Heart right ventricle (tissue), 16 donors: ENCODE measurements at regions not wholly inside any gene's neighbourhood (a gene's known extent, or its start where the extent isn't known, plus 50 kb on each side); places are given as distances from the start of the nearest gene placed in this dataset.
"Not testable (repeated sequence)": the region's sequence is repeated elsewhere in the genome, so short reads cannot be mapped to it uniquely, and the experiment has no call there.

Source experiments
- ATAC-seq, 8 donors: fragments of 200-7000 bp; cut with Tn5 transposase; one replicate each; pipeline ENCODE4 v1.9.1; 2020; ENCODE audit warnings: mild to moderate bottlenecking in 8 of 8, moderate library complexity in 8 of 8, moderate number of reproducible peaks in 1 of 8
- DNase-seq, 2 donors: peaks; one replicate each; pipeline ENCODE4 v3.0.0-alpha.2; 2020
- H3K27ac ChIP-seq, 10 donors: fragments of 200-600 bp; sonication (generic) in 2 of 10; one replicate each; pipeline versions ENCODE4 v1.5.0 to v1.8.0; 2020 to 2022; ENCODE audit warnings: mild to moderate bottlenecking in 3 of 10
- H3K27me3 ChIP-seq, 7 donors: fragments of 200-600 bp; one replicate each; pipeline ENCODE4 v1.8.0; 2021 to 2022; ENCODE audit warnings: mild to moderate bottlenecking in 2 of 7
- H3K36me3 ChIP-seq, 9 donors: fragments of 200-600 bp; sonication (generic) in 1 of 9; one replicate each; pipeline versions ENCODE4 v1.5.0 to v1.8.0; 2020 to 2022; ENCODE audit warnings: mild to moderate bottlenecking in 2 of 9
- H3K4me1 ChIP-seq, 9 donors: fragments of 200-600 bp; sonication (generic) in 1 of 9; one replicate each; pipeline versions ENCODE4 v1.5.0 to v1.8.0; 2020 to 2022; ENCODE audit warnings: mild to moderate bottlenecking in 4 of 9
- H3K4me3 ChIP-seq, 10 donors: fragments of 200-600 bp; sonication (generic) in 2 of 10; one replicate each; pipeline versions ENCODE4 v1.5.0 to v1.8.0; 2020 to 2022; ENCODE audit warnings: mild to moderate bottlenecking in 7 of 10, moderate library complexity in 2 of 10
- H3K9me3 ChIP-seq, 11 donors: fragments of 200-600 bp in 10 of 11; sonication (generic) in 2 of 11; one replicate each; pipeline versions ENCODE4 v1.5.0 to v1.8.0; 2013 to 2022; ENCODE audit warnings: mild to moderate bottlenecking in 2 of 11, control low read depth in 1 of 11, moderate library complexity in 1 of 11
- CTCF ChIP-seq, 9 donors: fragments of 200-600 bp; sonication (generic) in 2 of 9; IDR thresholded peaks; one replicate each; pipeline versions ENCODE4 v1.5.0 to v1.8.0; 2021 to 2022; ENCODE audit warnings: antibody characterized with exemption in 9 of 9, mild to moderate bottlenecking in 5 of 9, moderate library complexity in 1 of 9
- WGBS, 2 donors: extraction: QIAGEN DNeasy Blood & Tissue Kit; methylation state at CpG; one replicate each; pipeline ENCODE4 v1.1.7; 2013; ENCODE audit warnings: inconsistent platforms in 1 of 2; 5-methylcytosine and 5-hydroxymethylcytosine counted together
- intact Hi-C, 10 donors: fragments of 100-400 bp; cut with DNase I; formaldehyde crosslinking; loops; one replicate each; pipeline versions ENCODE4 v1.11.1 to v1.14.2; 2022
- donor health status: Arrhythmogenic right ventricular cardiomyopathy.
- donor health status: ischemic (EF 13 %, LVEDD 7.1; RV severe dilation, severe dysfunction).
- donor health status: healthy with polysubstance abuse.
- donor health status: DM: no; HTN: yes; CAD: no.
- donor health status: DM: no; HTN: no; CAD: no.
- donor health status: ischemic (EF 25% LVEDD 6.9; RV normal size, moderate dysfunction).
- donor health status: ischemic (EF 25% LVEDD 5.7; RV mildly dilated, moderate dysfunction).
- donor health status: healthy.
- donor health status: DM: yes; HTN: yes; CAD: no.
- donor health status: Ischemic cardiomyopathy.
- donor health status: ischemic (EF 35%, LVEDD 5.7; RV mildly dilated, moderate dysfunction).
- donor health status: nonischemic (EF 11% LVEDD 7.7; RV severe dilation, severe dysfunction).
- donor health status: DM: yes; HTN: yes; CAD: no.
- donor health status: PGD.
- donor health status: ischemic (EF 29% LVEDD 5.4; RV normal size, mild dysfunction).
- donor health status: nonischemic (EF 23%, LVEDD 6.1; RV moderate dilation, normal function).

DNA sequence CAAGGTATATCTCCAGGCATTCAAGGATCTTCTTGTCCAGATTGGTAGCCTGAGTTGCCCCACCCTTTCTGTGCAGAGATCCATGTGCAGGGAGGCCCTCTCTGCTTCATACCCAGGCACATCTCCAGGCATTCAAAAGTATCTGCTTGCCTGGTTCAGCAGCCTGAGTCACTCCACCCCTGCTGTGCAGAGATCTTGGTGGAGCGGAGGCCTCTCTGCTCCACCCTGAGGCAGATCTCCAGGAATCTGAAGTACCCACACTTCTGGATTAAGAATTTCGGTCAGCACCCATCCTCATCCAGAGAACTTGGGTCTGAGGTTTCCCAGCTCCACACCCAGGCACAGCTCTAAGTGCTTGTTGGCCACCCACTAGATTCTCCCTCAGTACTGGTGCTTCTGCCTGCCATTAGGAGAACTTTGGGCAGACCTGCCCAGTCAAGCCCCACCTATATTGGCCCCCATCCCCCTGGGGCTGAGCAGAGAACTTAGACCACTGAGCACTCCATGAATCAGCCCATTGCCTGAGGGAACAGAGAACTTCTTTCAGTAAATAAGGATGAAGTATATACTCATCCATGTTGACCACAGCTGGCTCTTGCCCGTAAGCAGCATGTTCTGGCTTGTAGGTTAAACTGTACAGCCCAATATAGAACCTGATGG, 199.5 kb upstream of the ZCCHC13 start:
- no peak for ATAC-seq

DNA sequence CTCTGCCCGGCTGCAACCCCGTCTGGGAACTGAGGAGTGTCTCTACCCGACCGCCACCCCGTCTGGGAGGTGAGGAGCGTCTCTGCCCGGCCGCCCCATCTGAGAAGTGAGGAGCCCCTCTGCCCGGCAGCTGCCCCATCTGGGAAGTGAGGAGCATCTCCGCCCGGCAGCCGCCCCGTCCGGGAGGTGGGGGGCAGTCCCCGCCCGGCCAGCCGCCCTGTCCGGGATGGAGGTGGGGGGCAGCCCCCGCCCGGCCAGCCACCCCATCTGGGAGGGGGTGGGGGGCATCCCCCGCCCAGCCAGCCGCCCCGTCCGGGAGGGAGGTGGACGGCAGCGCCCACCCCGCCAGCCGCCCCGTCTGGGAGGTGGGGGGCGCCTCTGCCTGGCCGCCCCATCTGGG, 205.6 kb upstream of the ZCCHC13 start:
- H3K36me3 ChIP-seq = not testable (repeated sequence)
- WGBS, 2 donors = 93 to 94% methylated on average over 3 to 24 of the region's 31 CpGs

More for the DNA sequence above, 199.5 kb upstream of the ZCCHC13 start:
- peaks cover 0 to 21% (median 0%) of the 10 kb centered on the region in 9 donors for H3K36me3 ChIP-seq
- intact Hi-C loops = no loop called here
- H3K27ac ChIP-seq = no peak overlapping the region
- peaks cover 0 to 8% (median 0%) of the 10 kb centered on the region in 11 donors for H3K9me3 ChIP-seq
- H3K27me3 ChIP-seq = peaks cover 0 to 9% (median 0%) of the 10 kb centered on the region in 7 donors
- DNase-seq = no peak
- no peak overlapping the region for H3K4me3 ChIP-seq
- WGBS, 2 donors = 98 to 100% methylated on average over 3 of the region's 3 CpGs
- H3K4me1 ChIP-seq = no peaks in the 10 kb centered on the region
- no peak for TF ChIP-seq CTCF (IDR thresholded peaks at IDR 0.05)

DNA sequence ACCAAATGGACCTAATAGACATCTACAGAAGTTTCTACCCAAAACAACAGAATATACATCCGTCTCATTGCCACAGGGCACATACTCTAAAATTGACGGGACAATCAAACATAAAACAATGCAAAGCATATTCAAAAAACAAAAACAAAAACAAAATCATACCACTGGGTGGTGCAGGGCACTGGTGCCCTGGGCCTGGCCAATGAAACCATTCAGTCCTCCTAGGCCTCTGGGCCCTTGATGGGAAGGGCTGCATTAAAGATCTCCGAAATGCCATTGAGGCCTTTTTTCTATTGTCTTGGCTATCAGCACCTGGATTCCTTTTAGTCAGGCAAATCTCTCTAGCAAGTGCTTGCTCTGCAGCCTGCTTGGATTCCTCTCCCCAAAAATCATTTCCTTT, 213.9 kb upstream of the ZCCHC13 start:
- ATAC-seq = no peak
- H3K27ac ChIP-seq = no peak overlapping the region
- intact Hi-C loops = no loop called here
- H3K4me1 ChIP-seq = no peaks in the 10 kb centered on the region
- WGBS, 2 donors = 33 to 95% methylated on average over 3 of the region's 3 CpGs
- peaks cover 0 to 21% (median 4%) of the 10 kb centered on the region in 11 donors for H3K9me3 ChIP-seq
- peaks cover 0 to 8% (median 0%) of the 10 kb centered on the region in 7 donors for H3K27me3 ChIP-seq
- no peak overlapping the region for H3K4me3 ChIP-seq
- H3K36me3 ChIP-seq = peaks cover 0 to 6% (median 0%) of the 10 kb centered on the region in 9 donors
- no peak for DNase-seq
- no peak for TF ChIP-seq CTCF (IDR thresholded peaks at IDR 0.05)

More for the DNA sequence above, 205.6 kb upstream of the ZCCHC13 start:
- ATAC-seq, H3K27ac ChIP-seq, H3K9me3 ChIP-seq, intact Hi-C loops, DNase-seq, H3K27me3 ChIP-seq, H3K4me1 ChIP-seq, H3K4me3 ChIP-seq: not testable (repeated sequence)

- peaks cover 0 to 10% (median 0%) of the 10 kb centered on the region in 9 donors for H3K36me3 ChIP-seq
- no peak for TF ChIP-seq CTCF (IDR thresholded peaks at IDR 0.05)
- 80 to 85% methylated on average over 1 of the region's 1 CpG for WGBS, 2 donors
- intact Hi-C loops = no loop called here
- H3K27me3 ChIP-seq = peaks cover 0 to 7% (median 0%) of the 10 kb centered on the region in 7 donors
- H3K9me3 ChIP-seq = peaks cover 0 to 20% (median 4%) of the 10 kb centered on the region in 11 donors
- ATAC-seq (no peak), DNase-seq (no peak)
- no peak overlapping the region for H3K27ac ChIP-seq
- H3K4me3 ChIP-seq = no peak overlapping the region
- H3K4me1 ChIP-seq = no peaks in the 10 kb centered on the region
Observed at GRCh38 chrX:74085642-74086236, 218.2 kb upstream of the ZCCHC13 start.

DNA sequence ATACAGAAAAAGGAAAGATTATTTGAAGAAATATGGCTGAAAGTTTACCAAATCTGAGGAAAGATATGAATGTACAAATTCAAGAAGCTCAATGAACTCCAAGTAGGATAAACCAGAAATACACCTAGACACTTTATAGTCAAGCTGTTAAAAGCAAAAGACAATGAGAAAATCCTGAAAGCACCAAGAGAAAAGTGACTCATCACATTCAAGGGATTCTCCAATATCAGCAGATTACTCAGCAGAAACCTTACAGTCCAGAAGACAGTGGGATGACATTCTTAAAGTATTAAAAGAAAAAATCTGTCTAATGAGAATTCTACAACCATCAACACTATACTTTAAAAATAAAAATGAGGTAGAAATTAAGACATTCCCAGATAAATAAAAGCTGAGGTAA, 223.8 kb upstream of the ZCCHC13 start:
- H3K4me3 ChIP-seq = no peak overlapping the region
- H3K9me3 ChIP-seq = peaks cover 0 to 30% (median 0%) of the 10 kb centered on the region in 11 donors
- H3K36me3 ChIP-seq = peaks cover 0 to 15% (median 0%) of the 10 kb centered on the region in 9 donors
- no peak overlapping the region for H3K27ac ChIP-seq
- intact Hi-C loops = no loop called here
- DNase-seq (no peak), ATAC-seq (no peak)
- TF ChIP-seq CTCF (IDR thresholded peaks at IDR 0.05) = no peak
- no peaks in the 10 kb centered on the region for H3K4me1 ChIP-seq
- H3K27me3 ChIP-seq = peaks cover 0 to 7% (median 0%) of the 10 kb centered on the region in 7 donors
